GM12891 (cell line): ENCODE measurements at regions not wholly inside any gene's neighbourhood (a gene's known extent, or its start where the extent isn't known, plus 50 kb on each side); places are given as distances from the start of the nearest gene placed in this dataset.

Experiments used
- POLR2A ChIP-seq: IDR thresholded peaks from 2 replicates; pipeline ENCODE4 v1.6.1; 2011; ENCODE audit warnings: low read depth, low read length, control low read depth
- SPI1 ChIP-seq: IDR thresholded peaks from 2 replicates; pipeline ENCODE4 v1.6.1; 2011; ENCODE audit warnings: low read depth, low read length, control low read depth
- TAF1 ChIP-seq: IDR thresholded peaks from 2 replicates; pipeline ENCODE4 v1.6.1; 2011; ENCODE audit warnings: low read depth, low read length, control low read depth

DNA sequence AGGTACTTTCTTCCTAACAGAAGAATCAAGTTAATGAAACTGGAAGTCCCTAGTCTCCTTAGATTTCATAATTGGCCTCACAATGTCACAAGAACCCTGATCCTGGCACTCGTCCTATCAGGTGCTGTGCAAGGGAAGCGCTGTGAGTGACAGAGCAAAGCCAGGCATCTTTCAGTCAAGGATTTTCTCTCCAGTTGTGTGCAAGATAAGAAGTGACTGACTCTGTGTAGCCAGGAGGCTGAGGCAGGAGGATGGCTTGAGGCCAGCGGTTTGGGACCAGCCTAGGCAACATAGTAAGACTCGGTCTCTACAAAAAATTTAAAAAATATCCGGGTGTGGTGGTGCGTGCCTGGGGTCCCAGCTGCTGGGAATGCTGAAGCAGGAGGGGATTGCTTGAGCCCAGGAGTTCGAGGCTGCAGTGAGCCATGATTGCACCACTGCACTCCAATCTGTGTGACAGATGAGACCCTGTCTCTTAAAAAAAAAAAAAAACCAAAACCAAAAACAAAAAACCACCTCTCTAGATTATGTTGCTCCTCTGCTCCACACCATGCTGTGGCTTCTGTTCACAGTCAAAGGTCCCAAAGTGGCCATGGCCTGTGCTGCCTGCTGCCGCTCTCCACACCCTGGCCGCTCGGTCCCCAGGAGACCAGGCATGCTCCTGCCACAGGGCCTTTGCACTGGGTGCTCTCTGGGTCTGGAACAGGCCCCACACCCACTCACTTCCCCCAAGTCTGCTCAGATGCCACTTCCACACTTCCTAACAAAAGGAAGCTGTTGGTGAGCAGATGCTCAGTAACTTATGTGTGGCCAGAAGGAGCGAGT, 54.2 kb upstream of the CLDN5 start:
- TF ChIP-seq SPI1: no peak
- TF ChIP-seq POLR2A: no peak
- TF ChIP-seq TAF1: no peak
